WTC11 (cell line): ENCODE measurements at regions not wholly inside any gene's neighbourhood (a gene's known extent, or its start where the extent isn't known, plus 50 kb on each side); places are given as distances from the start of the nearest gene placed in this dataset.

Experiments used
- ATAC-seq: fragments of 200-7000 bp; cut with Tn5 transposase; 2 replicates; pipeline ENCODE4 v1.10.0; 2021; ENCODE audit warnings: mild to moderate bottlenecking, moderate library complexity
- CTCF ChIA-PET: fragments of 300-600 bp; sonication (Branson Sonifier 250); formaldehyde crosslinking; loops from one replicate; lab custom pipeline; 2021; ENCODE audit warnings: antibody characterized with exemption; lab: Charles Lee
- POLR2A ChIA-PET: fragments of 350-600 bp; sonication (Branson Sonifier 250); formaldehyde crosslinking; loops from one replicate; lab custom pipeline; 2021; ENCODE audit warnings: antibody characterized with exemption; lab: Charles Lee
- DNase-seq: peaks from one replicate; pipeline ENCODE4 v3.0.0; 2021; ENCODE audit warnings: low spot score
- H3K27ac Mint-ChIP-seq: 2 replicates; pipeline ENCODE4 v1.8.0; 2021; ENCODE audit warnings: mixed read lengths
- H3K27me3 Mint-ChIP-seq: 2 replicates; pipeline ENCODE4 v1.8.0; 2021; ENCODE audit warnings: low read depth, mild to moderate bottlenecking, moderate library complexity, mixed read lengths
- H3K36me3 Mint-ChIP-seq: 2 replicates; pipeline ENCODE4 v1.8.0; 2021; ENCODE audit warnings: mixed read lengths
- H3K4me1 Mint-ChIP-seq: 2 replicates; pipeline ENCODE4 v1.8.0; 2022; ENCODE audit warnings: mixed read lengths
- H3K4me3 Mint-ChIP-seq: 2 replicates; pipeline ENCODE4 v1.8.0; 2021; ENCODE audit warnings: mild to moderate bottlenecking, moderate library complexity, mixed read lengths
- H3K9me3 Mint-ChIP-seq: 2 replicates; pipeline ENCODE4 v1.8.0; 2021; ENCODE audit warnings: mixed read lengths
- AFF4 ChIP-seq: sonication (generic); formaldehyde crosslinking; IDR thresholded peaks from 2 replicates; pipeline ENCODE4 v1.8.1; 2023; ENCODE audit warnings: mild to moderate bottlenecking, missing genetic modification reagents, borderline replicate concordance
- ATF2 ChIP-seq: sonication (generic); formaldehyde crosslinking; IDR thresholded peaks from 2 replicates; pipeline ENCODE4 v1.8.1; 2022; ENCODE audit warnings: low read depth, missing genetic modification reagents, borderline replicate concordance
- CREM ChIP-seq: sonication (generic); formaldehyde crosslinking; IDR thresholded peaks from 2 replicates; pipeline ENCODE4 v1.8.1; 2022; ENCODE audit warnings: mild to moderate bottlenecking, missing genetic modification reagents, moderate library complexity
- E2F1 ChIP-seq: sonication (generic); formaldehyde crosslinking; IDR thresholded peaks from 2 replicates; pipeline ENCODE4 v1.8.0; 2022; ENCODE audit warnings: mild to moderate bottlenecking, missing genetic modification reagents
- E2F4 ChIP-seq: sonication (generic); formaldehyde crosslinking; IDR thresholded peaks from 2 replicates; pipeline ENCODE4 v1.8.1; 2022; ENCODE audit warnings: low read depth, mild to moderate bottlenecking, moderate library complexity, missing genetic modification reagents, borderline replicate concordance
- ELF4 ChIP-seq: sonication (generic); formaldehyde crosslinking; IDR thresholded peaks from 2 replicates; pipeline ENCODE4 v1.8.1; 2022; ENCODE audit warnings: low read depth, mild to moderate bottlenecking, moderate library complexity, missing genetic modification reagents
- ETV6 ChIP-seq: sonication (generic); formaldehyde crosslinking; IDR thresholded peaks from 2 replicates; pipeline ENCODE4 v1.8.1; 2022; ENCODE audit warnings: mild to moderate bottlenecking, missing genetic modification reagents
- FOXK1 ChIP-seq: sonication (generic); formaldehyde crosslinking; IDR thresholded peaks from 2 replicates; pipeline ENCODE4 v1.8.0; 2022; ENCODE audit warnings: mild to moderate bottlenecking, moderate library complexity, missing genetic modification reagents
- IRF2 ChIP-seq: sonication (generic); formaldehyde crosslinking; IDR thresholded peaks from 2 replicates; pipeline ENCODE4 v1.8.0; 2022; ENCODE audit warnings: low read depth, missing genetic modification reagents, borderline replicate concordance
- MYBL2 ChIP-seq: sonication (generic); formaldehyde crosslinking; IDR thresholded peaks from 2 replicates; pipeline ENCODE4 v1.8.1; 2023; ENCODE audit warnings: mild to moderate bottlenecking, moderate library complexity, missing genetic modification reagents
- PRDM15 ChIP-seq: sonication (generic); formaldehyde crosslinking; IDR thresholded peaks from 2 replicates; pipeline ENCODE4 v1.8.0; 2022; ENCODE audit warnings: missing genetic modification reagents
- TP53 ChIP-seq: sonication (generic); formaldehyde crosslinking; IDR thresholded peaks from 2 replicates; pipeline ENCODE4 v1.8.1; 2023; ENCODE audit warnings: mild to moderate bottlenecking, missing genetic modification reagents
- USF1 ChIP-seq: sonication (generic); formaldehyde crosslinking; IDR thresholded peaks from 2 replicates; pipeline ENCODE4 v1.8.0; 2022; ENCODE audit warnings: mild to moderate bottlenecking, missing genetic modification reagents
- ZMAT4 ChIP-seq: fragments of 250-450 bp; sonication (Bioruptor Pico); IDR thresholded peaks from 2 replicates; pipeline ENCODE4 v1.9.0; 2021; ENCODE audit warnings: mild to moderate bottlenecking
- ZNF317 ChIP-seq: sonication (generic); formaldehyde crosslinking; IDR thresholded peaks from 2 replicates; pipeline ENCODE4 v1.8.1; 2023; ENCODE audit warnings: low read depth, mild to moderate bottlenecking, moderate library complexity, missing genetic modification reagents, borderline replicate concordance

GRCh38 chr7:41261080-41261479 is 441.8 kb downstream of the INHBA start:
- Mint-ChIP-seq H3K9me3 (peaks cover 12% of the 10 kb centered on the region), H3K36me3 (no peaks in the 10 kb centered on the region), H3K27ac (no peak overlapping the region), H3K4me1 (peaks cover 8% of the 10 kb centered on the region)
- ChIA-PET POLR2A (no interaction called here), CTCF (interaction anchor here (1.0 kb wide), 1 partner anchor 444 kb away, joined by 3 read pairs; no protein-coding TSS in a partner anchor)
- DNase-seq = no peak
- TF ChIP-seq TP53 (CRISPR knock-in tag) = no peak
- no peak for TF ChIP-seq ELF4 (CRISPR knock-in tag)
- no peak for TF ChIP-seq IRF2
- TF ChIP-seq, all 79 proteins: peak for 0
- no peak for ATAC-seq
- H3K27me3 Mint-ChIP-seq = no peaks in the 10 kb centered on the region
- no peak overlapping the region for H3K4me3 Mint-ChIP-seq

- CTCF ChIA-PET = no interaction called here
- Mint-ChIP-seq H3K36me3 (no peaks in the 10 kb centered on the region), H3K27me3 (no peaks in the 10 kb centered on the region), H3K9me3 (peaks cover 12% of the 10 kb centered on the region), H3K4me1 (peaks cover 11% of the 10 kb centered on the region), H3K27ac (no peak overlapping the region), H3K4me3 (no peak overlapping the region)
- TF ChIP-seq ATF2 (CRISPR knock-in tag) = no peak
- TF ChIP-seq E2F4 = no peak
- TF ChIP-seq PRDM15 (CRISPR knock-in tag) = no peak
- TF ChIP-seq USF1 (CRISPR knock-in tag) = no peak
- no peak for TF ChIP-seq MYBL2 (CRISPR knock-in tag)
- TF ChIP-seq AFF4 = no peak
- ATAC-seq (no peak), DNase-seq (no peak)
- POLR2A ChIA-PET = no interaction called here
These were observed 445.2 kb downstream of the INHBA start for GRCh38 chr7:41257660-41258059.

- Mint-ChIP-seq H3K27me3 (no peaks in the 10 kb centered on the region), H3K27ac (no peak overlapping the region), H3K4me1 (peaks cover 11% of the 10 kb centered on the region), H3K4me3 (no peak overlapping the region)
- CTCF ChIA-PET = no interaction called here
- no peak for ATAC-seq
- no peak for TF ChIP-seq CREM
- TF ChIP-seq IRF2 = no peak
- TF ChIP-seq ETV6 (CRISPR knock-in tag) = no peak
- TF ChIP-seq ZMAT4 (CRISPR knock-in tag) = no peak
- TF ChIP-seq ELF4 (CRISPR knock-in tag) = no peak
- no peak for TF ChIP-seq E2F1 (CRISPR knock-in tag)
- no peak for TF ChIP-seq ZNF317
- TF ChIP-seq FOXK1 = no peak
- TF ChIP-seq, all 79 proteins: peak for 0
- peaks cover 14% of the 10 kb centered on the region for H3K9me3 Mint-ChIP-seq
- H3K36me3 Mint-ChIP-seq = no peaks in the 10 kb centered on the region
- DNase-seq = no peak
- POLR2A ChIA-PET = interaction anchor here (0.9 kb wide), 1 partner anchor 18 kb away, joined by 3 read pairs; no protein-coding TSS in a partner anchor
These were observed 446.5 kb downstream of the INHBA start for GRCh38 chr7:41256186-41256945.
